WTC11 (cell line): ENCODE measurements at regions not wholly inside any gene's neighbourhood (a gene's known extent, or its start where the extent isn't known, plus 50 kb on each side); places are given as distances from the start of the nearest gene placed in this dataset.

ENCODE experiments used
- ATAC-seq: fragments of 200-7000 bp; cut with Tn5 transposase; 2 replicates; pipeline ENCODE4 v1.10.0; 2021; ENCODE audit warnings: mild to moderate bottlenecking, moderate library complexity
- CTCF ChIA-PET: fragments of 300-600 bp; sonication (Branson Sonifier 250); formaldehyde crosslinking; loops from one replicate; lab custom pipeline; 2021; ENCODE audit warnings: antibody characterized with exemption; lab: Charles Lee
- POLR2A ChIA-PET: fragments of 350-600 bp; sonication (Branson Sonifier 250); formaldehyde crosslinking; loops from one replicate; lab custom pipeline; 2021; ENCODE audit warnings: antibody characterized with exemption; lab: Charles Lee
- DNase-seq: peaks from one replicate; pipeline ENCODE4 v3.0.0; 2021; ENCODE audit warnings: low spot score
- H3K27ac Mint-ChIP-seq: 2 replicates; pipeline ENCODE4 v1.8.0; 2021; ENCODE audit warnings: mixed read lengths
- H3K27me3 Mint-ChIP-seq: 2 replicates; pipeline ENCODE4 v1.8.0; 2021; ENCODE audit warnings: low read depth, mild to moderate bottlenecking, moderate library complexity, mixed read lengths
- H3K36me3 Mint-ChIP-seq: 2 replicates; pipeline ENCODE4 v1.8.0; 2021; ENCODE audit warnings: mixed read lengths
- H3K4me1 Mint-ChIP-seq: 2 replicates; pipeline ENCODE4 v1.8.0; 2022; ENCODE audit warnings: mixed read lengths
- H3K4me3 Mint-ChIP-seq: 2 replicates; pipeline ENCODE4 v1.8.0; 2021; ENCODE audit warnings: mild to moderate bottlenecking, moderate library complexity, mixed read lengths
- H3K9me3 Mint-ChIP-seq: 2 replicates; pipeline ENCODE4 v1.8.0; 2021; ENCODE audit warnings: mixed read lengths
- ATF2 ChIP-seq: sonication (generic); formaldehyde crosslinking; IDR thresholded peaks from 2 replicates; pipeline ENCODE4 v1.8.1; 2022; ENCODE audit warnings: low read depth, missing genetic modification reagents, borderline replicate concordance
- ATF3 ChIP-seq: sonication (generic); formaldehyde crosslinking; conservative IDR thresholded peaks from 2 replicates; pipeline ENCODE4 v1.8.1; 2022; ENCODE audit warnings: mild to moderate bottlenecking, missing genetic modification reagents
- CREM ChIP-seq: sonication (generic); formaldehyde crosslinking; IDR thresholded peaks from 2 replicates; pipeline ENCODE4 v1.8.1; 2022; ENCODE audit warnings: mild to moderate bottlenecking, missing genetic modification reagents, moderate library complexity
- E2F1 ChIP-seq: sonication (generic); formaldehyde crosslinking; IDR thresholded peaks from 2 replicates; pipeline ENCODE4 v1.8.0; 2022; ENCODE audit warnings: mild to moderate bottlenecking, missing genetic modification reagents
- EMX1 ChIP-seq: fragments of 250-450 bp; sonication (Bioruptor Pico); IDR thresholded peaks from 2 replicates; pipeline ENCODE4 v1.8.0; 2021; ENCODE audit warnings: mild to moderate bottlenecking
- ESRRA ChIP-seq: sonication (generic); formaldehyde crosslinking; IDR thresholded peaks from 2 replicates; pipeline ENCODE4 v1.8.1; 2022; ENCODE audit warnings: mild to moderate bottlenecking, missing genetic modification reagents, borderline replicate concordance
- GRHL2 ChIP-seq: fragments of 250-450 bp; sonication (Bioruptor Pico); IDR thresholded peaks from 2 replicates; pipeline ENCODE4 v1.8.0; 2022; ENCODE audit warnings: mild to moderate bottlenecking, moderate library complexity; ENCODE audit not compliant: insufficient replicate concordance, severe bottlenecking
- IRF2 ChIP-seq: sonication (generic); formaldehyde crosslinking; IDR thresholded peaks from 2 replicates; pipeline ENCODE4 v1.8.0; 2022; ENCODE audit warnings: low read depth, missing genetic modification reagents, borderline replicate concordance
- MXD4 ChIP-seq: fragments of 250-450 bp; sonication (Bioruptor Pico); IDR thresholded peaks from 2 replicates; pipeline ENCODE4 v1.8.0; 2021; ENCODE audit warnings: mild to moderate bottlenecking, moderate library complexity, borderline replicate concordance
- NR1H2 ChIP-seq: sonication (generic); formaldehyde crosslinking; IDR thresholded peaks from 2 replicates; pipeline ENCODE4 v1.9.0; 2021; ENCODE audit warnings: mild to moderate bottlenecking, moderate library complexity, missing genetic modification reagents
- SMAD4 ChIP-seq: sonication (generic); formaldehyde crosslinking; IDR thresholded peaks from 2 replicates; pipeline ENCODE4 v1.8.0; 2022; ENCODE audit warnings: mild to moderate bottlenecking, missing genetic modification reagents
- ZNF232 ChIP-seq: sonication (generic); formaldehyde crosslinking; IDR thresholded peaks from 2 replicates; pipeline ENCODE4 v1.8.0; 2022; ENCODE audit warnings: mild to moderate bottlenecking, missing genetic modification reagents
- ZNF512 ChIP-seq: sonication (generic); formaldehyde crosslinking; IDR thresholded peaks from 2 replicates; pipeline ENCODE4 v1.8.1; 2022; ENCODE audit warnings: missing genetic modification reagents, borderline replicate concordance
- ZNF532 ChIP-seq: fragments of 250-450 bp; sonication (Bioruptor Pico); IDR thresholded peaks from 2 replicates; pipeline ENCODE4 v1.9.0; 2021; ENCODE audit warnings: mild to moderate bottlenecking, borderline replicate concordance
- ZSCAN18 ChIP-seq: fragments of 250-450 bp; sonication (Bioruptor Pico); IDR thresholded peaks from 2 replicates; pipeline ENCODE4 v2.1.2; 2022; ENCODE audit warnings: mild to moderate bottlenecking, moderate library complexity

- Mint-ChIP-seq H3K27me3 (no peaks in the 10 kb centered on the region), H3K27ac (peak overlapping the region; percentile 38), H3K4me3 (no peak overlapping the region), H3K9me3 (peaks cover 9% of the 10 kb centered on the region), H3K4me1 (peaks cover 61% of the 10 kb centered on the region), H3K36me3 (peaks cover 15% of the 10 kb centered on the region)
- no peak for DNase-seq
- CTCF ChIA-PET, result interaction anchor here (0.7 to 2.3 kb wide), 5 partner anchors 16 to 282 kb away, joined by 3 to 13 read pairs (median 3); no protein-coding TSS in a partner anchor
- TF ChIP-seq CREM (CRISPR knock-in tag) (no peak), ATF2 (no peak), IRF2 (no peak), E2F1 (CRISPR knock-in tag) (no peak), ZNF532 (CRISPR knock-in tag) (no peak), ZNF512 (CRISPR knock-in tag) (no peak), NR1H2 (no peak), MXD4 (CRISPR knock-in tag) (no peak), ZNF232 (no peak), SMAD4 (CRISPR knock-in tag) (no peak), ATF3 (CRISPR knock-in tag) (no peak)
- no peak for ATAC-seq
- POLR2A ChIA-PET, result interaction anchor here (1.1 kb wide), 1 partner anchor 106 kb away, joined by 3 read pairs; no protein-coding TSS in a partner anchor
These were observed 107.5 kb upstream of the SPATS2L start for GRCh38 chr2:200199005-200199404.

- ATAC-seq, result peak; percentile 9
- Mint-ChIP-seq H3K27ac (peak overlapping the region; percentile 100), H3K4me1 (peaks cover 64% of the 10 kb centered on the region), H3K27me3 (no peaks in the 10 kb centered on the region), H3K36me3 (peaks cover 16% of the 10 kb centered on the region), H3K9me3 (peaks cover 9% of the 10 kb centered on the region), H3K4me3 (peak overlapping the region; percentile 17)
- POLR2A ChIA-PET, result interaction anchor here (1.1 kb wide), 1 partner anchor 106 kb away, joined by 3 read pairs; no protein-coding TSS in a partner anchor
- no peak for TF ChIP-seq GRHL2 (CRISPR knock-in tag)
- no peak for TF ChIP-seq EMX1 (CRISPR knock-in tag)
- 0 out of 2 replicates have a peak, but pooled peaks have one; percentile 0 for TF ChIP-seq ZSCAN18
- TF ChIP-seq ESRRA (CRISPR knock-in tag), result no peak
- no peak for TF ChIP-seq SMAD4 (CRISPR knock-in tag)
- no peak for TF ChIP-seq ZNF512 (CRISPR knock-in tag)
- CTCF ChIA-PET, result interaction anchor here (0.6 to 2.3 kb wide), 15 partner anchors 9 to 216 kb away, joined by 3 to 13 read pairs (median 3); no protein-coding TSS in a partner anchor
- DNase-seq, result peak; percentile 54
These were observed 106.8 kb upstream of the SPATS2L start for GRCh38 chr2:200199576-200200263.
